ENCODE measurements at regions not wholly inside any gene's neighbourhood (a gene's known extent, or its start where the extent isn't known, plus 50 kb on each side); places are given as distances from the start of the nearest gene placed in this dataset.
"Not testable (repeated sequence)": the region's sequence is repeated elsewhere in the genome, so short reads cannot be mapped to it uniquely, and the experiment has no call there.

- intact Hi-C loops (cut with DNase I): no loop called here
- DNase-seq: no peak
- peak in 1 of 2 donors; percentile 65 for ATAC-seq
These were observed 124.6 kb upstream of the ZNF648 start for GRCh38 chr1:182185842-182186756.

- intact Hi-C loops (cut with DNase I): no loop called here
- ATAC-seq (no peak), DNase-seq (no peak)
These were observed 123.6 kb upstream of the ZNF648 start for GRCh38 chr1:182185136-182185535.

- no peak for ATAC-seq
- DNase-seq: no peak
- intact Hi-C loops (cut with DNase I): no loop called here
These were observed 122.1 kb upstream of the ZNF648 start for GRCh38 chr1:182183606-182184005.

- intact Hi-C loops (cut with DNase I): no loop called here
- DNase-seq: no peak
- no peak for ATAC-seq
These were observed 120.8 kb upstream of the ZNF648 start for GRCh38 chr1:182182311-182182710.

- intact Hi-C loops (cut with DNase I): no loop called here
- no peak for ATAC-seq
- no peak for DNase-seq
These were observed 119.7 kb upstream of the ZNF648 start for GRCh38 chr1:182181167-182181572.

GRCh38 chr1:182175361-182175931 lies 113.9 kb upstream of the ZNF648 start:
- peak in 1 of 2 donors; percentile 13 for ATAC-seq
- intact Hi-C loops (cut with DNase I): no loop called here
- DNase-seq: no peak

GRCh38 chr1:182174513-182174855 lies 113.0 kb upstream of the ZNF648 start:
- intact Hi-C loops (cut with DNase I): no loop called here
- ATAC-seq (no peak), DNase-seq (no peak)

GRCh38 chr1:182173808-182174512 lies 112.4 kb upstream of the ZNF648 start:
- intact Hi-C loops (cut with DNase I): no loop called here
- DNase-seq: peak; percentile 35
- peak; percentile 34 to 91 for ATAC-seq

GRCh38 chr1:182172699-182173098 lies 111.2 kb upstream of the ZNF648 start:
- intact Hi-C loops (cut with DNase I): no loop called here
- no peak for ATAC-seq
- no peak for DNase-seq

GRCh38 chr1:182170891-182171461 lies 109.5 kb upstream of the ZNF648 start:
- DNase-seq: peak; percentile 33
- intact Hi-C loops (cut with DNase I): no loop called here
- peak in 1 of 2 donors; percentile 41 for ATAC-seq

- intact Hi-C loops (cut with DNase I): no loop called here
- ATAC-seq (peak; percentile 40 to 75), DNase-seq (peak; percentile 50)
These were observed 107.7 kb upstream of the ZNF648 start for GRCh38 chr1:182169203-182169602.

- DNase-seq (no peak), ATAC-seq (no peak)
- intact Hi-C loops (cut with DNase I): no loop called here
These were observed 105.2 kb upstream of the ZNF648 start for GRCh38 chr1:182166750-182167149.

GRCh38 chr1:182166321-182166720 lies 104.8 kb upstream of the ZNF648 start:
- intact Hi-C loops (cut with DNase I): no loop called here
- DNase-seq (no peak), ATAC-seq (no peak)

- DNase-seq: no peak
- intact Hi-C loops (cut with DNase I): no loop called here
- peak; percentile 70 to 88 for ATAC-seq
These were observed 102.8 kb upstream of the ZNF648 start for GRCh38 chr1:182164273-182164672.

GRCh38 chr1:182163821-182164223 lies 102.3 kb upstream of the ZNF648 start:
- DNase-seq: peak; percentile 33
- intact Hi-C loops (cut with DNase I): no loop called here
- ATAC-seq: peak; percentile 44 to 67

- intact Hi-C loops (cut with DNase I): no loop called here
- ATAC-seq: no peak
- DNase-seq: no peak
These were observed 97.9 kb upstream of the ZNF648 start for GRCh38 chr1:182159443-182159842.

- DNase-seq (no peak), ATAC-seq (no peak)
- intact Hi-C loops (cut with DNase I): no loop called here
These were observed 95.7 kb upstream of the ZNF648 start for GRCh38 chr1:182157187-182157586.

- DNase-seq; intact Hi-C loops (cut with DNase I); ATAC-seq: not testable (repeated sequence)
These were observed 92.9 kb upstream of the ZNF648 start for GRCh38 chr1:182154425-182154824.

GRCh38 chr1:182149411-182149965 lies 88.0 kb upstream of the ZNF648 start:
- intact Hi-C loops (cut with DNase I): loop anchor here (10.0 kb wide), 2 partner anchors 145 to 155 kb away; no protein-coding TSS in a partner anchor
- ATAC-seq (peak; percentile 62 to 82), DNase-seq (no peak)

Data from left cardiac atrium (tissue), 4 donors.